Stimulated activated memory B cell treated with anti-CD40 and anti-IgM and Interleukin-4, amounts not matched to agents 10 μg/mL and 1 μg/mL and 100 μg/mL, for 72 hours (primary cell): ENCODE measurements at regions not wholly inside any gene's neighbourhood (a gene's known extent, or its start where the extent isn't known, plus 50 kb on each side); places are given as distances from the start of the nearest gene placed in this dataset.

ENCODE experiments used
- ATAC-seq: fragments of 150-1000 bp; cut with Tn5 transposase; 2 replicates; pipeline ENCODE4 v1.10.0; 2021
- H3K27ac Mint-ChIP-seq: one replicate; pipeline ENCODE4 v1.8.0; 2022; ENCODE audit warnings: mild to moderate bottlenecking, mixed read lengths
- H3K27me3 Mint-ChIP-seq: one replicate; pipeline ENCODE4 v1.8.0; 2022; ENCODE audit warnings: mixed read lengths
- H3K36me3 Mint-ChIP-seq: one replicate; pipeline ENCODE4 v1.8.0; 2022; ENCODE audit warnings: mixed read lengths
- H3K4me1 Mint-ChIP-seq: one replicate; pipeline ENCODE4 v1.8.0; 2022; ENCODE audit warnings: mixed read lengths
- H3K4me3 Mint-ChIP-seq: one replicate; pipeline ENCODE4 v1.8.0; 2022; ENCODE audit warnings: mild to moderate bottlenecking, moderate library complexity, mixed read lengths
- H3K9me3 Mint-ChIP-seq: one replicate; pipeline ENCODE4 v1.8.0; 2022; ENCODE audit warnings: mixed read lengths

DNA sequence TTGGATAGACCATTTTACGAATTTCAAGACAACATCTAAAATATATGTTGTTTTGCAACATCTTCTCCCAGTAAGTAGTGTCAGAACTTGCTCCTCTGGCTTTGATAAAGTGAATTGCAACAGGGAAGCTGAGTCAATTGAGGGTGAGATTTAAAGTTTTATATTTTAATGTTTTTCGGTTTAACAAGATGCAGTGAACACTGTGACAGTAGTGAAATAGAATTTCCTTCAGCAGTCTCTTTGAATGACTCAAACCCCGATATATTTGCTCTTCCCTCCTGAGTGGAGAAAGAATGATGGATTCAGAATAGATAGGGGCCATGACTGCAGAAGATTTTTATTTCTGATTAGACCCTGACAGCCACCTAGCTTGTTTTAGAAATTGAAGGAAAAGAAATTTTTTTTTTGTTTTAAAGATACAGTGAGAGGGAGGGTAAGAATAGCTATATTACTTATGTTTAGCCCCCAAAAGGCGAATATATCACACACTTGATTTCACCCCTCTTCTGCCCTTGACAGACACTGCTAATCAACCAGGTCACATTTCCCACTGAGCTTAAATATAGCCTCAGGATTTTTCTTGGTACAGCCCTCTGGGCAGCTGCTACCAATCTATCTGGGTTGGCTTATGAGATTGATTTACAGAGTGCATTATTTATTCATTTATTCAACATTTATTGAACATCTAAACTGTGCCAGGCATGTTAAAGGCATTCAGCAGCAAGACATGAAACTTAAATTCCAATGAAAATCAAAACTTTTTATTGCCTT, 183.3 kb upstream of the ADAMTS9 start:
- Mint-ChIP-seq H3K4me1 (no peaks in the 10 kb centered on the region), H3K4me3 (no peak overlapping the region), H3K27ac (no peak overlapping the region), H3K36me3 (no peaks in the 10 kb centered on the region), H3K27me3 (no peaks in the 10 kb centered on the region), H3K9me3 (no peaks in the 10 kb centered on the region)
- ATAC-seq: no peak

DNA sequence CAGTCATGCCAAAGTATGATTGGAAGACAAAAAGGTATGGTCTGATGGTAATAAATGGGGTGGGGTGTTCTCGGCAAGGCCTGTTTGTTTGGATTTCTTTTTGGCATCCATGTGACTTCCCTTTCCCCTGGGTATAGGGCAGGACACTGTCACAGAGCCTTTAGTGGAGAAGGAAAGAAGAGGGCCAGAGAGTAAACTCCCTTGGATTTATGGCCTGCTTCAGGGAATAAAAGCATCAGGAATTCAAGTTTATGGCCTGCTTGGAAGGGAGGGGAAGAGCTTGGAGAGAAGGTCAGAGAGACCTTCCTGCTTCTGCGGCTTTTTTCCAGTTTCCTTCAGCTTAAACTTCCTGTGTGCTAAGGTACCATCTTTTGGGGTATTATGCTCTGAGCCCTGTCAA, 179.4 kb upstream of the ADAMTS9 start:
- Mint-ChIP-seq H3K4me1 (no peaks in the 10 kb centered on the region), H3K27ac (no peak overlapping the region), H3K9me3 (no peaks in the 10 kb centered on the region), H3K36me3 (no peaks in the 10 kb centered on the region), H3K27me3 (no peaks in the 10 kb centered on the region), H3K4me3 (no peak overlapping the region)
- ATAC-seq: no peak

DNA sequence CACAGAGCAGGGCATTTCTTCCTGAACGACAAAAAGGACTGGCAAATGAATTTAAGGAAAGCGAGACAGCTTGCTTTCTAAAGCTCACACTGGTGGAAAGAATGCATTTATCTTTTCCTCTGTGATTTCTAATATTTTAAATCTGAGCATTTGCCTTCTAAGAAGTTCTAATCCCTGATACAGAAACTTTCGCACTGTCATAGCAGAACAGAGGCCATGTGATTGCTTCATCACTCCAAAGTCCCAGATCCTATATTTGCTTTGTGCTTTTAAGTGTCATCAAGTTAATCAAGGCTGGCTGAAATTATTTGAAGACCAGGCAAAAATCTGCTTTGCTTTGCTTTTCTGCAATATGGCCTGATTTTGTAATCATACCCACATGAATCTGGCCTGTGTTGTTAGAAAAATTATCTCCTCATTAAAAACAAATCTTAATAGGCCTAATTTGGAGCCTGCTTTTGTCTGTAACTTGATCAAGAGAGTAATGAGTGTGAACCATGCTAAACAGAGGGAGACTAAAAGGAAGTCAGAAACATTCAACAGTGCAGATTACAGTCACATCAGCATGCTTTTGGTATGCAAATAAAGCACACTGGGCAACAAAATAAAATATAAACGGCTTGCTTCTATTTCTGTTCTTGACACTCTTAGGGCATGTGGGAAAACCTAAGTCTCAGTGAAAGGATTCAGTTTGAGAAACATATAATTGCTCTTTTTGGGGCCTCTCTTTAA, 178.2 kb upstream of the ADAMTS9 start:
- ATAC-seq: no peak
- no peak overlapping the region for H3K27ac Mint-ChIP-seq
- H3K9me3 Mint-ChIP-seq: no peaks in the 10 kb centered on the region
- H3K4me3 Mint-ChIP-seq: no peak overlapping the region
- H3K27me3 Mint-ChIP-seq: no peaks in the 10 kb centered on the region
- H3K36me3 Mint-ChIP-seq: no peaks in the 10 kb centered on the region
- H3K4me1 Mint-ChIP-seq: no peaks in the 10 kb centered on the region

- no peak for ATAC-seq
These were observed 175.7 kb upstream of the ADAMTS9 start for GRCh38 chr3:64863226-64864212.

GRCh38 chr3:64861684-64862083, 173.9 kb upstream of the ADAMTS9 start:
- Mint-ChIP-seq H3K36me3 (no peaks in the 10 kb centered on the region), H3K4me1 (no peaks in the 10 kb centered on the region), H3K27ac (no peak overlapping the region), H3K9me3 (peaks cover 4% of the 10 kb centered on the region), H3K27me3 (no peaks in the 10 kb centered on the region), H3K4me3 (no peak overlapping the region)
- ATAC-seq: no peak

More at GRCh38 chr3:64863226-64864212, 175.7 kb upstream of the ADAMTS9 start:
- peaks cover 4% of the 10 kb centered on the region for H3K9me3 Mint-ChIP-seq
- no peaks in the 10 kb centered on the region for H3K4me1 Mint-ChIP-seq
- no peaks in the 10 kb centered on the region for H3K27me3 Mint-ChIP-seq
- H3K27ac Mint-ChIP-seq: no peak overlapping the region
- no peak overlapping the region for H3K4me3 Mint-ChIP-seq
- H3K36me3 Mint-ChIP-seq: no peaks in the 10 kb centered on the region

DNA sequence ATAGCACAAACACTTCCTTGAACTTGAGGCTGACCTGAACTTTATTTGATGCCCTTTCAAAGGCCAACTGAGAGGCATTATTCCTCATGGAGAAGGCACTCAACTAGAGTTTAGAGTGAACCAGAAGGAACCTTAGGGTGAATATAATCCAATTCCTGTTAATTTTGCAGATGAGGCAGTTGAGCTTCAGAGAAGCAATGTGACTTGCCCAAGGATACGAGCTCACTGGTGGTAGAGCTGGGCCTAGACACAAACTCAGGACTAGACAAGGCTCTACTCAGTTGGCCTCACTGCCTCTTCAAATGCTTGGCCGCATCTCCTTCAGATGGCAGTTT, 172.7 kb upstream of the ADAMTS9 start:
- H3K27me3 Mint-ChIP-seq: no peaks in the 10 kb centered on the region
- peaks cover 4% of the 10 kb centered on the region for H3K9me3 Mint-ChIP-seq
- H3K4me3 Mint-ChIP-seq: no peak overlapping the region
- no peak overlapping the region for H3K27ac Mint-ChIP-seq
- H3K4me1 Mint-ChIP-seq: no peaks in the 10 kb centered on the region
- no peak for ATAC-seq
- no peaks in the 10 kb centered on the region for H3K36me3 Mint-ChIP-seq

DNA sequence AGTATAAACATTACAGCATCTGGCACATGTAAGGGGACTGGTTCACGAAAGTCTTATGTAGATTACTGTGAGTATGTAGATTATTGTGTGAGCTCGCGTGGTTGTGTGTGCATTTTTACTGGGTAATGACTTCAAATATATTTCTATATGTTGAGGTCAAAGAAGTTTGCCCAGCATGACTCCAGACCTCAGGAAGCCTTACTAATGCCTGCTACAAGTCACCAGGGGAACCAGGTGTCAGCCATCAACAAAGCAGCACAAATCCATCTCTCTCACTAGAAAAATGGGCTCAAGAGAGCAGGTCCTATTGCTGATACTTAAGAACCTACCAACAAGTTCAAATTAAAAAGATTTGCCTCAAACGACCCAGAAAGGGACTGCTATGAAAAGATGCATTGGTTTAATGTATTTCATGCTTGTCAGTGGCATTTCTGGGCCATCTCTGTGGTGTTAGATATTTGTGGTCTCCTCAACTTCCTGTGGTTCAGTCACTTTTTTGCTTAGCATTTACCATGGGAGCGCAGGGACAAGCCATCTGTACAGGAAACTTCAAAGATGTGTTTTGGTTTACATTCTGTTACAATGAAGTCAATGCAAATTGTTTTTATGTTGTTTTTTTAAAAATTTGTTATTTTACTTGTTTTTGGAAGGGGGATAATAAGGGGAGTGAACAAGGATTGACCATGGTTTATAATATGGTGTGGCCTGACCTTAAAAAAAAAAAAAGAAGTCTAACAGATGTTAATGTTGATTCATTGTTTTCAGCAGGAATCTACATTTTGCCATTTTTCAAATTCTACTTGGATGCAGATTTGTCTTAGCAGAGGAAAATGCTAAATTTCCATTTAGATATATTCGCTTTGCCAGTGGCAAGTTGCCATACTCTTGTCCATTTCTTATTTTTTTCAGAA, 172.1 kb upstream of the ADAMTS9 start:
- no peaks in the 10 kb centered on the region for H3K36me3 Mint-ChIP-seq
- H3K9me3 Mint-ChIP-seq: peaks cover 4% of the 10 kb centered on the region
- H3K4me1 Mint-ChIP-seq: no peaks in the 10 kb centered on the region
- H3K27ac Mint-ChIP-seq: no peak overlapping the region
- ATAC-seq: no peak
- no peaks in the 10 kb centered on the region for H3K27me3 Mint-ChIP-seq
- no peak overlapping the region for H3K4me3 Mint-ChIP-seq

DNA sequence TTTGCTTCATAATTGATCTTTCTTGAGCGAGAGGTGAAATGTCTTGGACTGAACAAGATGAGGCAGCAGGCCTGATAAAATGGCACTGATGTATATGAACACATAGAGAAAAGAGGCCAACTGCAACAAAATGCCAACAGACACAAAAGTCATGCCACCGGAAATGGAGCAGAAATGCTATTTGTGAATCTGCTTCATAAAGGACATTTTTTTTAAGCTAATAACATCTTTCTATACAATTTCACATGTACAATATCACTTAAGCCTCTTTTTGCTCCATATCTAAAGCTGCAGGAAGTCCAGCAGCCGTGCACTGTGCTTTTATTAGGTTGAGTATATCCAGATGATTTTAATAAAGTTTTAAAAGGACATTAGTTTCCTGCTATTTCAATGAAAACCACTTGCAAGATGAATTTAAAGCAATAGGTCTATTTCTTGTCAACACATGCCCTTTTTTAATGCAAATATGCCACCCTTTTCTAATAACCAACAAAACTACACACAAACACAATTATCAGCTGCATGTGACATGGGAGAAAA, 169.2 kb upstream of the ADAMTS9 start:
- no peak overlapping the region for H3K4me3 Mint-ChIP-seq
- peaks cover 4% of the 10 kb centered on the region for H3K9me3 Mint-ChIP-seq
- H3K27me3 Mint-ChIP-seq: no peaks in the 10 kb centered on the region
- no peaks in the 10 kb centered on the region for H3K36me3 Mint-ChIP-seq
- ATAC-seq: no peak
- no peaks in the 10 kb centered on the region for H3K4me1 Mint-ChIP-seq
- no peak overlapping the region for H3K27ac Mint-ChIP-seq

DNA sequence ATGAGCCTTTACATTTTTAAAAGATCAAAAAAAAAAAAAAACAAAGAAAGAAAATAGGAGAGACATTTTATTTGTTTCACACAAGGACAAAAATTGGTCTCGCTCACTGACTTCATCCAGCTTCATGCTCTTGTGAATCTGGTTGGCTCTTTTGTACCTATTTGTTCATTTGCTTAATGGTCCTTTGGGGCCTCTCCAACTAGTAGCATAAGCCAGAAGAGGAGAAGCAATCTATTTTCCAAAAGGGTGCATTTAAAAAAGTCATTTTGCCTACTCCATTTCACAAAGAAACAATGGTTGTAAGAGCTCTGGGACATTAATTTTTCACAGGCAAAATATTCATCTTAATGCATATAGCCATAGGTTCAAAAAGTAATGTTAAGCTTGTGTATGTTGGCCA, 168.3 kb upstream of the ADAMTS9 start:
- no peaks in the 10 kb centered on the region for H3K4me1 Mint-ChIP-seq
- ATAC-seq: no peak
- no peaks in the 10 kb centered on the region for H3K27me3 Mint-ChIP-seq
- H3K9me3 Mint-ChIP-seq: peaks cover 4% of the 10 kb centered on the region
- H3K27ac Mint-ChIP-seq: no peak overlapping the region
- no peak overlapping the region for H3K4me3 Mint-ChIP-seq
- no peaks in the 10 kb centered on the region for H3K36me3 Mint-ChIP-seq

DNA sequence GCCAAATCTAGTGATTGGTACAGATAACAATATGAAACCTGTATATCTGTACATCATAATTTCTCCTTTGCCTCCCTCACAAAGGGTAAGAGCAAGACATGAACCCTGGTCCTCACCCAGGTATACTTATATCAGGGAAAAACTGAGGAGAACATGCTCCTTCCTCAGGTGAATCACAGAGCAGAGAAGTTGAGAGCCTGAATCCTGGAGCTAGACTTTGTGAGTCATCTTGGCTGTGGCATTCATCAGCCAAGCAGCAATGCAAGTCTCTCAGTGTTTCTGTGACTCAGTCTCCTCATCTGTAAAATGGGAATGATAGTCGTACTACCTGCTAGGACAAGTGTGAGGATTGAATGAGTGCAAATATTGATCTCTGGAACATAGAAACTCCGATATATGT, 165.7 kb upstream of the ADAMTS9 start:
- no peak for ATAC-seq
- Mint-ChIP-seq H3K4me1 (no peaks in the 10 kb centered on the region), H3K27ac (no peak overlapping the region), H3K9me3 (no peaks in the 10 kb centered on the region), H3K36me3 (no peaks in the 10 kb centered on the region), H3K27me3 (no peaks in the 10 kb centered on the region), H3K4me3 (no peak overlapping the region)

DNA sequence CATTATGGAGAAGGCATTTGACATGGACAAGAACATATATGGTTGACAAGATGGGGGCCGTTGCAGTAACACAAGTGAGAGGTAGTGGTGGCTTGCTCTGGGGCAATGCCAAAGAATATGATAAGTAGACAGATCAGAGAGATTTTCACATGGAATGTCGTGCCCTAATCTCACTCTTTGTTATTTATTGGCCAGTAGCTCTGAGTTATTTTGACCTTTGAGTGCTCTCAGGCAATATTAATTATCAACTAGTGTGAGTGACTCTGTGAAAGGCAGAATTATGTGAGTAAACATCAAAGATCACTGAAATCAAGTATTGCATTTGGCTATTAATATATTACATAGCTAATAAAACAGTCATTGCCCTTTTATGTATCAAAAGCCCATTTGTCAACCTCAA, 164.9 kb upstream of the ADAMTS9 start:
- no peak overlapping the region for H3K27ac Mint-ChIP-seq

DNA sequence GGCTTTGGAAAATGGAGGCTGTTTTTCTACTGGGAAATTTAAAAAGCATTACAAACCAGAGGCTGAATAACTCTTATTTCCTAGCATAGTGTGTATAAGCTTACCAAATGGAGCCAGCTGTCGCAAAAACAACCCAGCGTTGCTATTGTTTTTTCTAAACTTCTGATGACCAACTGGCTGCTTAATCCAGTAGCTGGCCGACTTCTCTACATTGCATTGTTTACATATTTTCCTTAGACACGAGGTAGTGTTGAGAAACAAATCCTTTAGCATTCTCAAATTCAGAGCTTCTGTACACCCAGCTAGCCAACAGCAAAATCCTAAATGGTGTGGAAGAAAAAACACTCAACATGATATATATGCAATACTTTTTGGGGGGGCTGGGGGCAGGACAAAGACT, 161.0 kb upstream of the ADAMTS9 start:
- Mint-ChIP-seq H3K27me3 (no peaks in the 10 kb centered on the region), H3K4me1 (no peaks in the 10 kb centered on the region), H3K27ac (no peak overlapping the region), H3K9me3 (peaks cover 3% of the 10 kb centered on the region), H3K4me3 (no peak overlapping the region), H3K36me3 (no peaks in the 10 kb centered on the region)
- ATAC-seq: no peak

More for the DNA sequence above, 164.9 kb upstream of the ADAMTS9 start:
- Mint-ChIP-seq H3K4me1 (no peaks in the 10 kb centered on the region), H3K9me3 (no peaks in the 10 kb centered on the region), H3K4me3 (no peak overlapping the region), H3K36me3 (no peaks in the 10 kb centered on the region), H3K27me3 (no peaks in the 10 kb centered on the region)
- ATAC-seq: no peak

GRCh38 chr3:64848127-64848800, 160.5 kb upstream of the ADAMTS9 start:
- no peak overlapping the region for H3K27ac Mint-ChIP-seq
- no peaks in the 10 kb centered on the region for H3K27me3 Mint-ChIP-seq
- peaks cover 3% of the 10 kb centered on the region for H3K9me3 Mint-ChIP-seq
- H3K4me1 Mint-ChIP-seq: no peaks in the 10 kb centered on the region
- H3K4me3 Mint-ChIP-seq: no peak overlapping the region
- no peak for ATAC-seq
- no peaks in the 10 kb centered on the region for H3K36me3 Mint-ChIP-seq

DNA sequence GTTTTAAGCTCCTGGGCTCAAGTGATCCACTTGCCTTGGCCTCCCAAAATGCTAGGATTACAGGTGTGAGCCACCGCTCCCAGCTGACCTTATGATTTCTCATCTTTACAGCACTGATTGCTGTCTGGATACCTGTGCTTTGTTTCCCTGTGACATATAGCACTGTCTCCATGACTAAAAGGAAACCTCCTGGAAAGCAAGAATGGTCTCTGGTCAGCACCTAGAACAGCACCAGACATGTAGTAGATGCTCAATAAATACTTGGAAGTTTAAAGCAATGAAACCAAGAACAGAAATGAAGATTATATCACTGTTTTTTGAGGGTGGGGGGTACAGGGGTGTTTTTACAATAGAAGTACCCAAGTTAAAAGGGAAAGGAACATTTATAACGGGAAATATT, 156.8 kb upstream of the ADAMTS9 start:
- Mint-ChIP-seq H3K4me3 (no peak overlapping the region), H3K9me3 (peaks cover 3% of the 10 kb centered on the region), H3K36me3 (no peaks in the 10 kb centered on the region), H3K27me3 (no peaks in the 10 kb centered on the region), H3K27ac (no peak overlapping the region), H3K4me1 (no peaks in the 10 kb centered on the region)
- no peak for ATAC-seq
